Ectodermal cell (in vitro differentiated cells): ENCODE measurements at regions not wholly inside any gene's neighbourhood (a gene's known extent, or its start where the extent isn't known, plus 50 kb on each side); places are given as distances from the start of the nearest gene placed in this dataset.
"Not testable (repeated sequence)": the region's sequence is repeated elsewhere in the genome, so short reads cannot be mapped to it uniquely, and the experiment has no call there.

ENCODE experiments used
- H3K27ac ChIP-seq: 2 replicates; pipeline ENCODE4 v1.7.0; 2013; ENCODE audit warnings: mild to moderate bottlenecking, low read depth, low read length; ENCODE audit not compliant: insufficient read depth, poor library complexity, severe bottlenecking
- H3K27me3 ChIP-seq: 2 replicates; pipeline ENCODE4 v1.7.0; 2013; ENCODE audit warnings: mild to moderate bottlenecking, low read length; ENCODE audit not compliant: insufficient read depth, control insufficient read depth, poor library complexity, severe bottlenecking
- H3K36me3 ChIP-seq: one replicate; pipeline ENCODE4 v1.7.0; 2013; ENCODE audit warnings: low read length; ENCODE audit not compliant: control insufficient read depth, insufficient read depth
- H3K4me1 ChIP-seq: one replicate; pipeline ENCODE4 v1.7.0; 2013; ENCODE audit warnings: low read length; ENCODE audit not compliant: control insufficient read depth, insufficient read depth
- H3K4me3 ChIP-seq: 2 replicates; pipeline ENCODE4 v1.7.0; 2013; ENCODE audit warnings: low read depth, low read length, control low read depth; ENCODE audit not compliant: insufficient read depth
- H3K9me3 ChIP-seq: 2 replicates; pipeline ENCODE4 v1.7.0; 2013; ENCODE audit warnings: mild to moderate bottlenecking, low read length, moderate library complexity; ENCODE audit not compliant: control insufficient read depth
- WGBS, 2 experiments: methylation state at CpG; one replicate each; pipeline ENCODE4 v1.1.7; 2013; ENCODE audit warnings: missing lambda C conversion rate in 2 of 2; 5-methylcytosine and 5-hydroxymethylcytosine counted together

DNA sequence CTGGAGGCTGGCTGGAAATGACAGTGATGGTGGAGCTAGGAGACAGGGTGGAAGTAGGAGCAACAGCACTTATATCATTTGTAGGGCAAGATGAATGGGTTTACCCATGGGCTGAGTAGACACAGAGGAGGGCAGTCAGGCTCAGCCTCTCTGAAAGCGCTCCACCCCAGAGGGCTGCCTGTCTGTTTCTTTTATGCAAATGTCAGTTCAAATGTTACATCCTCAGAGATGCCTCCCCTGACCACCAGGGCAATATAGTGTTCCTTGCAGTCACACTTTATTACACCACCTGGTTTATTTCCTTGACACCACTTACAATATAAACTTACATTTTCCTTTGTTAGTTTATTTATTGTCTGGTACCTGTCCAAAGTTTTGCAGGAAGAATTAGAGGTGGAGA, 159.5 kb upstream of the IL12B start:
- Histone ChIP-seq H3K9me3 (no peaks in the 10 kb centered on the region), H3K27ac (no peak overlapping the region), H3K4me1 (no peaks in the 10 kb centered on the region), H3K4me3 (no peak overlapping the region), H3K27me3 (no peaks in the 10 kb centered on the region), H3K36me3 (no peaks in the 10 kb centered on the region)
- 79 to 93% methylated on average over 1 of the region's 1 CpG for WGBS, 2 experiments

DNA sequence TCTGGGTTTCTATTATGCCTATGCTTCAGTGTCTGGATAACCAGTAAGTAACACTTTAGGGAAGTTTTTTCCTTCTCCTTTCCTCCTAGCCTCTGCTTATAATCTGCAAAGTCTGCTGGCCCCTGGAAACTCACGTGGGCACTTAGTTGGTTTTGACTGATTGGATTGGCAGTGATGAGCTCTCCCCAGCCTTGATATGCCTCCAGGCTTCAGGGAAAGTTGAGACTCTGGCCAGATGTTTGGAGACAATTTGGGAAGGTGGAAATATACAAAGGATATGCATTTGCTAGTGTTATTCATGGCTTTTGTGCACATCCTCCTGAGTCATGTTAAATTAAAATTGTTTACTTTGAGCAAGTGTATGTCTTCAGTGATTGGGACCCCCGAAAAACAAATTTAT, 160.2 kb upstream of the IL12B start:
- WGBS, 2 experiments: 86 to 89% methylated on average over 2 of the region's 2 CpGs

DNA sequence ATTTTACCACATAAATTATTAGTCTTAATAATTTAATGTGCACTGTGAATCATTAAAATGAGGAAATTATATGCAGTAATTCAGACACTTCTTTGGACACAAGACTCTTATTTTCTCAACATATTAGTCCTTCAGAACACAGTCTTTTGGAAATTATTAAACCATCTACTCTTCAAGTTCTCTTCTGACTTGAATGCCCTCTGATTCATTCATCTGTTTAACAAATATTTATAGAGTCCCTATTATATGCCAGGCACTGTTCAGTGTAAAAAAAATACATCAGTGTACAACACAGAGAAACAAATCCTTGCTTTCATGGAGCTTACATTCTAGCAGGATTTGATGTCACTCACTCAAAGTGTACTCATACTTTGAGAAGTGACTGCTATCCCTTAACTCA, 163.4 kb upstream of the IL12B start:
- Histone ChIP-seq H3K36me3 (no peaks in the 10 kb centered on the region), H3K4me3 (no peak overlapping the region), H3K27ac (no peak overlapping the region), H3K27me3 (no peaks in the 10 kb centered on the region), H3K4me1 (no peaks in the 10 kb centered on the region), H3K9me3 (no peaks in the 10 kb centered on the region)

More for the DNA sequence above, 160.2 kb upstream of the IL12B start:
- Histone ChIP-seq H3K9me3 (no peaks in the 10 kb centered on the region), H3K27me3 (no peaks in the 10 kb centered on the region), H3K36me3 (no peaks in the 10 kb centered on the region), H3K27ac (no peak overlapping the region), H3K4me1 (no peaks in the 10 kb centered on the region), H3K4me3 (no peak overlapping the region)

DNA sequence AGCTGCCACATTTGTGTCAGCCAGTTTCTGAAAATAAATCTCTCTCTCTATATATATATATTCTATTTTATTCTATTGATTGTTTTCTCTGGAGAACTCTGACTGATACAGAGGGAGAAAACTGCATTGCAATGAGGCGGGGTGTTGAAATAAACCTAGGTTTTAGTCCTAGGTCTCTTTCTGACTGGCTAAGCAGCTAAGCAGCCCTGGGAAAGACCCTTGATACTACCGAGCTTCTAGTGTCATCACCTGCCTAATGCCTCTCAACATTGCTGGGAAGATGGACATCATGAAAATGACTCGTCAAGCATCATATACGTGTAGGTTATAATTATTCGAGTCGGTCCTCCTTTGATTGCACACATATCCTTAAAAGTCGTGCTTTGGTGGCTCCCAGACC, 166.5 kb upstream of the IL12B start:
- no peak overlapping the region for H3K4me3 ChIP-seq
- no peaks in the 10 kb centered on the region for H3K4me1 ChIP-seq
- WGBS, 2 experiments: 85 to 87% methylated on average over 7 of the region's 7 CpGs
- H3K9me3 ChIP-seq: no peaks in the 10 kb centered on the region
- no peak overlapping the region for H3K27ac ChIP-seq
- no peaks in the 10 kb centered on the region for H3K36me3 ChIP-seq
- H3K27me3 ChIP-seq: no peaks in the 10 kb centered on the region

DNA sequence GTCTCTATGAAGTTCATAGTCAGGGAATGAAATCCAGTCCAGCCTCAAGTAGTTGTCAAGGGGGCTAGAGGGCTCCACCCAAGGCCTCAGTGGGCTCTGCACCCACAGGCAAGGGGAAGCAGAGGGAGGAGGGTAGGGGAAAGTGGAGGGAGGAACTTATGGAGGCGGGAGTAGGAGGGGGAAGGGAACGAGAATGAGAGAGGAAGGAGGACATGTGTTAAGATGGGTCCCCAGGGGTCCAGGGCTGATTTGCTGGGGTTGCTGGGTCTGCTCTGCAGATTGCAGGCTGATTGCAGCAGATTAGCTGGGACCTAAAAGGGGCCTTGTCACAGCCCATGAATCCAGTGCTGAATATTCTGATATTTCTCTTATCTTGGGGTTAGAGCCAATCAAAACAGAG, 166.9 kb upstream of the IL12B start:
- Histone ChIP-seq H3K4me1 (no peaks in the 10 kb centered on the region), H3K4me3 (no peak overlapping the region), H3K27me3 (no peaks in the 10 kb centered on the region), H3K27ac (no peak overlapping the region), H3K9me3 (no peaks in the 10 kb centered on the region), H3K36me3 (no peaks in the 10 kb centered on the region)
- 45 to 56% methylated on average over 2 of the region's 2 CpGs for WGBS, 2 experiments

DNA sequence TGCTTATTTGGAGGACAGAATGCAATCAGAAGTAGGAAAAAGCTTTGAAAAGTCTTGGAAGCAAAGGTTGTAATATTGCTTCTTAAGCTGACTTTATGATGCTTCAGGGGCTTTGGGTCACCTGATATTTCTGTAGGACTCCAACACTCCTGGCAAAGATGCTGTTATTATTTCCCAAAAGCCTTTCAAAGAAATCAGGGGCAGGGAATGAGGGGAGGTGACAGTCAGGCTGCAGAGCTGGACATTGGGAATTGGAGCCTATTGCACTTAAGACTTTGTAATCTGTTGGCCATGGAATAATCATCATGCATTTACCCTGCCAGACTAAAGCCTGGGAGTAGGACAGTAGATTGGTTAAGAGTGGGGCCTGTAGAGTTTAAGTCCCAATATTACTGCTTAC, 168.3 kb upstream of the IL12B start:
- H3K36me3 ChIP-seq: no peaks in the 10 kb centered on the region
- H3K9me3 ChIP-seq: no peaks in the 10 kb centered on the region
- H3K27me3 ChIP-seq: no peaks in the 10 kb centered on the region
- H3K4me1 ChIP-seq: no peaks in the 10 kb centered on the region
- no peak overlapping the region for H3K27ac ChIP-seq
- no peak overlapping the region for H3K4me3 ChIP-seq

DNA sequence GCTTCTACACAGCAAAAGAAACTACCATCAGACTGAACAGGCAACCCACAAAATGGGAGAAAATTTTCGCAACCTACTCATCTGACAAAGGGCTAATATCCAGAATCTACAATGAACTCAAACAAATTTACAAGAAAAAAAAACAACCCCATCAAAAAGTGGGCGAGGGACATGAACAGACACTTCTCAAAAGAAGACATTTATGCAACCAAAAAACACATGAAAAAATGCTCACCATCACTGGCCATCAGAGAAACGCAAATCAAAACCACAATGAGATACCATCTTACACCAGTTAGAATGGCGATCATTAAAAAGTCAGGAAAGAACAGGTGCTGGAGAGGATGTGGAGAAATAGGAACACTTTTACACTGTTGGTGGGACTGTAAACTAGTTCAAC, 171.8 kb upstream of the IL12B start:
- WGBS, 2 experiments: 80 to 92% methylated on average over 1 to 2 of the region's 4 CpGs
- not testable (repeated sequence) for H3K36me3 ChIP-seq, H3K4me3 ChIP-seq, H3K4me1 ChIP-seq, H3K9me3 ChIP-seq, H3K27me3 ChIP-seq, H3K27ac ChIP-seq

DNA sequence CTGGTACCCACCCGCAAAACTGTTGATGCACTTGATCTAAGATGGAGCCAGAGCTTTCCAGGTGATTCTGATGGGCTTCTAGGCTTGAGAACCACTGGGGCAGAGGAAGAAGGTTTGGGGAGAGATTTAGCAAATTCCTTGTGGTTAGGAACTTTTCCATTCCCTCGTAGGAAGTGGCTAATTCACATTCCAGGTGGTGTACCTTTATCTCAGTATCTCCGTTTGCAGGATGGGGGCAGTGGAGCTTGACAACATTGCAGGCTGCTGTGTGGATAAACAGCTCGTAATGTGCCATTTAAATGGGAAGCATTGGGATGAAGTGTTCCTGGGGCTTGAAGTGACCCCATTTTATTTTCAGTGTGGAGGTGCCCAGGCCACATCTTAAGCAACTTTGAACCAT, 172.9 kb upstream of the IL12B start:
- Histone ChIP-seq H3K27me3 (no peaks in the 10 kb centered on the region), H3K4me1 (no peaks in the 10 kb centered on the region), H3K4me3 (no peak overlapping the region), H3K27ac (no peak overlapping the region), H3K9me3 (no peaks in the 10 kb centered on the region), H3K36me3 (no peaks in the 10 kb centered on the region)
- WGBS, 2 experiments: 90 to 92% methylated on average over 4 of the region's 4 CpGs

DNA sequence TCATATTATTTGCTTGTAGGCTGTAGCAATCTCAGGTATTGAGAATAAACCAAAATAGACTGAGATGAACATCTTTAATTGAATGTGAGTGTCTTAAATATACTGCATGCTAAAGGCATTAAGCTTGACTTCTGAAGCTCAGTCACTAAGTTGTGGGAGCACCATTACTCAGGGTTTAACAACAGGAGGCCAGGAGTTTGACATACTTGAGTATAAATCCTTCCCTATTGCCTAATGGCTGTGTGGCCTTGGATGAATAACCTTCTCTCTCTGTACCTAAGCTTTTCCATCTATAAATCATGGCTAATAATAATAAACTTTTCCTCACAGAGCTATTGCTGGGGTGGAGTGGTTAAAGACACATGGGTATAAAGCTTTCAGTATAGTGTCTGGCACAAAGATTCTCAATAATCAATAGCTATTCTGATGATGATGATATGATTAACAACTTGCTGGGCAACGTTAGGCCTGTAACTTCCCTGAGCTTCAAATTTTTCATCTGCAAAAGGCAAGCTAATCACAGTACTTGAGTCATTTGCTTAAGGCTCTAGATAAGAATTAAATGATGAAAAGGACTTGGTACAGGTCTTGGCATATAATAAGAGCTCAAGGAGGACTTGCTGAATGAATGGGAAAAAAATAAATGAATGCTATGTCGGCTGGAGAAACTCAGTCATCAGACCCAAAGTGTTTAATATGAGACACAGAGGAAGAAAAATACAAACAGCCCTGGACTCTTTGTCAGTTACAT, 174.0 kb upstream of the IL12B start:
- no peak overlapping the region for H3K27ac ChIP-seq
- no peaks in the 10 kb centered on the region for H3K27me3 ChIP-seq
- H3K4me3 ChIP-seq: no peak overlapping the region
- no peaks in the 10 kb centered on the region for H3K9me3 ChIP-seq
- WGBS, 2 experiments: 90 to 95% methylated on average over 2 of the region's 2 CpGs
- H3K4me1 ChIP-seq: no peaks in the 10 kb centered on the region
- no peaks in the 10 kb centered on the region for H3K36me3 ChIP-seq

DNA sequence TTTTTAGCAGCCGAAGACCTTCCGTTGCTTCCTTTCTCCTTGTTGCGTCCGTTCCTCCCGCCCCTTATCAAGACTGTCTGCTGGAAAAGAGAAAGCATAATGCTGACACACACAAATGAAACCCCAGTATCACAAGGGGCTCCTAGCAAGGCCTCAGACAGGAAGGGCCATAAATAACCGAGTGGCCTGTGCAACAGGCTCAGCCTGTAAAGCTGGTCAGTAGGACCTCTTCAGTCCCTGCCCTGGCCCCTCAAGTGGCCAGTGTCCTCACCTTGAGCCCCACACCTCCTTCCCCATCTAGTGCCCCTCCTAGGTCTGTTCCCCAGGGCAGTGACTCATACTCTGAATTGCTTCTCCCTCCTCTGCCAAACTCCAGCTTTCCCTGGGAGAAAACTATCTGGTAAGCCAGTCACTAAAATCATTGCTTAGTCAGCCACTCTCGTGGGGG, 174.6 kb upstream of the IL12B start:
- H3K27ac ChIP-seq: no peak overlapping the region
- H3K27me3 ChIP-seq: no peaks in the 10 kb centered on the region
- no peaks in the 10 kb centered on the region for H3K36me3 ChIP-seq
- no peak overlapping the region for H3K4me3 ChIP-seq
- H3K4me1 ChIP-seq: no peaks in the 10 kb centered on the region
- no peaks in the 10 kb centered on the region for H3K9me3 ChIP-seq
- WGBS, 2 experiments: 92% methylated on average over 6 of the region's 7 CpGs

DNA sequence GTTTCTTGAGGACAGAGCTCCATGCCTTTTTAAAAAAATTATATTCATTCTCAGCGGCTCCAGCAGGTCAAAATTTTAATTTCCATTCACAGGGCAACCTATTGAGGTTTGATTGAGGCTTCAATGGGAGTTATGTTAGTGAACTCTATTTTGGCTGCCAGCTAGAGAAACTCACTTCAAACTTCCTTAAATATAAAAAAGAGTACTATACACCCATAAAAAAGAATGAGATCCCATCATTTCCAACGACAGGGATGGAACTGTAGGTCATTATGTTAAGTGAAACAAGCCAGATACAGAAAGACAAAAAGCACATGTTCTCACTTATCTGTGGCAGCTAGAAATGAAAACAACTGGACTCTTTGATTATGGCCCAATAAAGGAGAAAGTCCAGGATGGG, 176.8 kb upstream of the IL12B start:
- WGBS, 2 experiments: 97 to 100% methylated on average over 2 of the region's 2 CpGs
- H3K27me3 ChIP-seq: no peaks in the 10 kb centered on the region
- H3K9me3 ChIP-seq: no peaks in the 10 kb centered on the region
- no peaks in the 10 kb centered on the region for H3K36me3 ChIP-seq
- H3K4me1 ChIP-seq: peaks cover 6% of the 10 kb centered on the region
- H3K4me3 ChIP-seq: no peak overlapping the region
- H3K27ac ChIP-seq: no peak overlapping the region
